ENCODE measurements at regions not wholly inside any gene's neighbourhood (a gene's known extent, or its start where the extent isn't known, plus 50 kb on each side); places are given as distances from the start of the nearest gene placed in this dataset.

- TF ChIP-seq, protein P1, sequence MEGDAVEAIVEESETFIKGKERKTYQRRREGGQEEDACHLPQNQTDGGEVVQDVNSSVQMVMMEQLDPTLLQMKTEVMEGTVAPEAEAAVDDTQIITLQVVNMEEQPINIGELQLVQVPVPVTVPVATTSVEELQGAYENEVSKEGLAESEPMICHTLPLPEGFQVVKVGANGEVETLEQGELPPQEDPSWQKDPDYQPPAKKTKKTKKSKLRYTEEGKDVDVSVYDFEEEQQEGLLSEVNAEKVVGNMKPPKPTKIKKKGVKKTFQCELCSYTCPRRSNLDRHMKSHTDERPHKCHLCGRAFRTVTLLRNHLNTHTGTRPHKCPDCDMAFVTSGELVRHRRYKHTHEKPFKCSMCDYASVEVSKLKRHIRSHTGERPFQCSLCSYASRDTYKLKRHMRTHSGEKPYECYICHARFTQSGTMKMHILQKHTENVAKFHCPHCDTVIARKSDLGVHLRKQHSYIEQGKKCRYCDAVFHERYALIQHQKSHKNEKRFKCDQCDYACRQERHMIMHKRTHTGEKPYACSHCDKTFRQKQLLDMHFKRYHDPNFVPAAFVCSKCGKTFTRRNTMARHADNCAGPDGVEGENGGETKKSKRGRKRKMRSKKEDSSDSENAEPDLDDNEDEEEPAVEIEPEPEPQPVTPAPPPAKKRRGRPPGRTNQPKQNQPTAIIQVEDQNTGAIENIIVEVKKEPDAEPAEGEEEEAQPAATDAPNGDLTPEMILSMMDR (conservative IDR thresholded peaks at IDR 0.05; ENCODE audit: low read length): no peak
- TF ChIP-seq EZH2phosphoT487 (IDR thresholded peaks at IDR 0.05; ENCODE audit: borderline replicate concordance): no peak
Observed at GRCh38 chr21:15227919-15228318, 163.1 kb upstream of the NRIP1 start.
